Right forelimb (tissue), 1 donor: ENCODE measurements at regions not wholly inside any gene's neighbourhood (a gene's known extent, or its start where the extent isn't known, plus 50 kb on each side); places are given as distances from the start of the nearest gene placed in this dataset.
"Not testable (repeated sequence)": the region's sequence is repeated elsewhere in the genome, so short reads cannot be mapped to it uniquely, and the experiment has no call there.

Source experiments
- DNase-seq: peaks from one replicate; pipeline ENCODE4 v3.0.0-alpha.2; 2018

- DNase-seq = no peak
Observed at GRCh38 chr5:142402752-142403318, 78.0 kb upstream of the SPRY4 start.

GRCh38 chr5:142400415-142400814 lies 75.6 kb upstream of the SPRY4 start:
- no peak for DNase-seq

GRCh38 chr5:142399891-142400290 lies 75.1 kb upstream of the SPRY4 start:
- DNase-seq = no peak

- DNase-seq = no peak
Observed at GRCh38 chr5:142398730-142399055, 73.9 kb upstream of the SPRY4 start.

GRCh38 chr5:142398011-142398729 lies 73.3 kb upstream of the SPRY4 start:
- DNase-seq = not testable (repeated sequence)

GRCh38 chr5:142397178-142397577 lies 72.4 kb upstream of the SPRY4 start:
- DNase-seq = no peak

GRCh38 chr5:142396436-142397038 lies 71.7 kb upstream of the SPRY4 start:
- no peak for DNase-seq

GRCh38 chr5:142395334-142395733 lies 70.5 kb upstream of the SPRY4 start:
- no peak for DNase-seq

GRCh38 chr5:142391058-142391845 lies 66.4 kb upstream of the SPRY4 start:
- no peak for DNase-seq

GRCh38 chr5:142390334-142390733 lies 65.5 kb upstream of the SPRY4 start:
- DNase-seq = no peak

GRCh38 chr5:142388696-142389095 lies 63.9 kb upstream of the SPRY4 start:
- DNase-seq = no peak

GRCh38 chr5:142387024-142387682 lies 62.3 kb upstream of the SPRY4 start:
- no peak for DNase-seq

- no peak for DNase-seq
Observed at GRCh38 chr5:142386137-142387023, 61.6 kb upstream of the SPRY4 start.

GRCh38 chr5:142385194-142385593 lies 60.4 kb upstream of the SPRY4 start:
- DNase-seq = no peak

- DNase-seq = no peak
Observed at GRCh38 chr5:142384014-142384413, 59.2 kb upstream of the SPRY4 start.

- DNase-seq = no peak
Observed at GRCh38 chr5:142382186-142382585, 57.4 kb upstream of the SPRY4 start.

GRCh38 chr5:142378737-142379634 lies 54.2 kb upstream of the SPRY4 start:
- DNase-seq = no peak

- no peak for DNase-seq
Observed at GRCh38 chr5:142375944-142376411, 51.2 kb upstream of the SPRY4 start.
